ENCODE measurements at regions not wholly inside any gene's neighbourhood (a gene's known extent, or its start where the extent isn't known, plus 50 kb on each side); places are given as distances from the start of the nearest gene placed in this dataset.

- no TSS peak for BruUV-seq (replicated peaks)
- intact Hi-C loops (cut with micrococcal nuclease): no loop called here
These were observed 207.6 kb upstream of the HMCN1 start for GRCh38 chr1:185526344-185527307.

More at GRCh38 chr1:185526344-185527307, 207.6 kb upstream of the HMCN1 start:
- Histone ChIP-seq H2AK9ac (replicated peaks; ENCODE audit: low read depth, low read length, poor library complexity) (no peak overlapping the region), H4K5ac (ENCODE audit: low read depth, low read length) (no peak overlapping the region), H3K4me1 (ENCODE audit: control insufficient read depth, insufficient read depth, low read length) (no peaks in the 10 kb centered on the region), H3K23ac (ENCODE audit: low read depth, low read length) (no peak overlapping the region), H3K79me1 (ENCODE audit: low read depth in 1 of 2, low read length in 2 of 2) (no peaks in the 10 kb centered on the region), H3K36me3 (ENCODE audit: control insufficient read depth, insufficient read depth, low read length) (no peaks in the 10 kb centered on the region), H3K27me3 (ENCODE audit: control insufficient read depth, insufficient read depth, low read length) (no peaks in the 10 kb centered on the region; the same call in none of the 2 replicates), H3K56ac (ENCODE audit: extremely low read depth, insufficient read depth, low read length) (no peak overlapping the region), H2BK20ac (ENCODE audit: low read depth, low read length) (no peak overlapping the region), H3K4ac (ENCODE audit: low read depth, low read length) (no peak overlapping the region), H3K4me2 (ENCODE audit: low read depth, low read length) (no peak overlapping the region), H2BK120ac (ENCODE audit: low read depth, low read length) (no peak overlapping the region), H2BK15ac (ENCODE audit: low read depth, low read length) (no peak overlapping the region), H4K8ac (ENCODE audit: low read depth in 2 of 2, low read length in 2 of 2) (no peak overlapping the region), H3K14ac (replicated peaks; ENCODE audit: low read depth, low read length) (no peak overlapping the region; the same call in 1 of the 2 replicates), H4K20me1 (ENCODE audit: insufficient read depth, low read length) (no peaks in the 10 kb centered on the region), H2BK5ac (ENCODE audit: low read depth, low read length, poor library complexity, severe bottlenecking) (no peak overlapping the region), H3K9ac (ENCODE audit: low read depth, low read length) (no peak overlapping the region), H3K9me3 (ENCODE audit: control insufficient read depth, insufficient read depth, low read length) (no peaks in the 10 kb centered on the region), H3K4me3 (ENCODE audit: insufficient read depth, low read depth, low read length) (no peak overlapping the region), H3K18ac (ENCODE audit: low read depth, low read length) (no peak overlapping the region), H4K91ac (ENCODE audit: insufficient read depth, low read depth, low read length) (no peak overlapping the region), H2AFZ (replicated peaks; ENCODE audit: low read length, poor library complexity) (no peak overlapping the region), H3K27ac (ENCODE audit: insufficient read depth, low read length) (no peak overlapping the region), H3K9me1 (ENCODE audit: insufficient read depth, low read length) (no peaks in the 10 kb centered on the region), H2AK5ac (ENCODE audit: low read depth, low read length) (no peak overlapping the region)
- ChIA-PET POLR2A (ENCODE audit: unreplicated experiment) (no interaction called here), CTCF (interaction anchor here (0.6 kb wide), 1 partner anchor 34 kb away, joined by 3 read pairs; no protein-coding TSS in a partner anchor)
- TF ChIP-seq MAZ (IDR thresholded peaks at IDR 0.05; ENCODE audit: borderline replicate concordance, low read depth, low read length) (no peak), NFE2L2 (IDR thresholded peaks at IDR 0.05; ENCODE audit: low read depth, low read length) (no peak), SMC3 (IDR thresholded peaks at IDR 0.05; ENCODE audit: low read depth, low read length) (no peak)
- TF ChIP-seq, protein P1, sequence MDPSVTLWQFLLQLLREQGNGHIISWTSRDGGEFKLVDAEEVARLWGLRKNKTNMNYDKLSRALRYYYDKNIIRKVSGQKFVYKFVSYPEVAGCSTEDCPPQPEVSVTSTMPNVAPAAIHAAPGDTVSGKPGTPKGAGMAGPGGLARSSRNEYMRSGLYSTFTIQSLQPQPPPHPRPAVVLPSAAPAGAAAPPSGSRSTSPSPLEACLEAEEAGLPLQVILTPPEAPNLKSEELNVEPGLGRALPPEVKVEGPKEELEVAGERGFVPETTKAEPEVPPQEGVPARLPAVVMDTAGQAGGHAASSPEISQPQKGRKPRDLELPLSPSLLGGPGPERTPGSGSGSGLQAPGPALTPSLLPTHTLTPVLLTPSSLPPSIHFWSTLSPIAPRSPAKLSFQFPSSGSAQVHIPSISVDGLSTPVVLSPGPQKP (IDR thresholded peaks at IDR 0.05; ENCODE audit: borderline replicate concordance, low read depth, low read length): no peak
- dilution Hi-C loops (cut with HindIII; ENCODE audit: low sequenced_read_pairs, unreplicated experiment): no loop called here
- ATAC-seq (ENCODE audit: low read depth) (no peak), DNase-seq (no peak)
- in situ Hi-C loops (cut with MboI; ENCODE audit: low sequenced_read_pairs): no loop called here
- WGBS, 2 experiments (ENCODE audit: extremely low coverage in 2 of 2, insufficient read length in 1 of 2): no CpG with 5 or more reads among the region's 1 CpG

Measured in IMR-90 (cell line).